GM18868 (cell line): ENCODE measurements at regions not wholly inside any gene's neighbourhood (a gene's known extent, or its start where the extent isn't known, plus 50 kb on each side); places are given as distances from the start of the nearest gene placed in this dataset.
"Not testable (repeated sequence)": the region's sequence is repeated elsewhere in the genome, so short reads cannot be mapped to it uniquely, and the experiment has no call there.

Experiments used
- ATAC-seq: cut with Tn5 transposase; IDR thresholded peaks from one replicate; pipeline ENCODE4 v1.9.1; 2021; ENCODE audit warnings: mild to moderate bottlenecking, moderate library complexity; ENCODE audit not compliant: unreplicated experiment

- no peak for ATAC-seq
These were observed 111.0 kb upstream of the RAB4A start for GRCh38 chr1:229159668-229160544.

GRCh38 chr1:229161740-229162139 lies 109.2 kb upstream of the RAB4A start:
- ATAC-seq: no peak

GRCh38 chr1:229162825-229163515 lies 107.9 kb upstream of the RAB4A start:
- ATAC-seq: no peak

GRCh38 chr1:229164348-229164747 lies 106.6 kb upstream of the RAB4A start:
- ATAC-seq: no peak

- ATAC-seq: peak; percentile 60
These were observed 105.8 kb upstream of the RAB4A start for GRCh38 chr1:229164836-229165735.

GRCh38 chr1:229167318-229167717 lies 103.6 kb upstream of the RAB4A start:
- no peak for ATAC-seq

GRCh38 chr1:229169399-229169798 lies 101.5 kb upstream of the RAB4A start:
- no peak for ATAC-seq

GRCh38 chr1:229170274-229170673 lies 100.6 kb upstream of the RAB4A start:
- no peak for ATAC-seq

- no peak for ATAC-seq
These were observed 100.0 kb upstream of the RAB4A start for GRCh38 chr1:229170778-229171505.

GRCh38 chr1:229171934-229172333 lies 99.0 kb upstream of the RAB4A start:
- no peak for ATAC-seq

- not testable (repeated sequence) for ATAC-seq
These were observed 97.1 kb upstream of the RAB4A start for GRCh38 chr1:229173491-229174476.

GRCh38 chr1:229175297-229175696 lies 95.6 kb upstream of the RAB4A start:
- ATAC-seq: not testable (repeated sequence)

GRCh38 chr1:229176457-229176856 lies 94.5 kb upstream of the RAB4A start:
- ATAC-seq: not testable (repeated sequence)

GRCh38 chr1:229180161-229180560 lies 90.8 kb upstream of the RAB4A start:
- no peak for ATAC-seq

- no peak for ATAC-seq
These were observed 89.5 kb upstream of the RAB4A start for GRCh38 chr1:229181419-229181818.

- ATAC-seq: no peak
These were observed 87.3 kb upstream of the RAB4A start for GRCh38 chr1:229183588-229183987.

- ATAC-seq: no peak
These were observed 86.8 kb upstream of the RAB4A start for GRCh38 chr1:229184066-229184465.

GRCh38 chr1:229185963-229186362 lies 84.9 kb upstream of the RAB4A start:
- no peak for ATAC-seq

GRCh38 chr1:229186373-229187056 lies 84.4 kb upstream of the RAB4A start:
- ATAC-seq: peak; percentile 99
